H1 (cell line): ENCODE measurements at regions not wholly inside any gene's neighbourhood (a gene's known extent, or its start where the extent isn't known, plus 50 kb on each side); places are given as distances from the start of the nearest gene placed in this dataset.
A peak's percentile ranks its signal among the peaks of the same experiment; 100 is the strongest.

Experiments
- CTCF ChIA-PET: fragments of 300-600 bp; sonication (Branson Sonifier 250); formaldehyde crosslinking; loops from one replicate; lab custom pipeline; 2021; ENCODE audit not compliant: partially characterized antibody; lab: Charles Lee
- POLR2A ChIA-PET: fragments of 300-600 bp; sonication (Branson Sonifier 250); formaldehyde crosslinking; loops from one replicate; lab custom pipeline; 2021; ENCODE audit warnings: inconsistent platforms; ENCODE audit not compliant: partially characterized antibody; lab: Charles Lee
- DNase-seq, 2 experiments: peaks; one replicate each; pipeline versions ENCODE4 v3.0.0 to v3.0.0-alpha.2; 2010 to 2022; ENCODE audit warnings: low spot score in 2 of 2, low read depth in 1 of 2, mixed read lengths in 1 of 2
- FAIRE-seq: peaks from 2 replicates; lab custom pipeline; 2011; peaks lifted over from hg19 to GRCh38; lab: Jason Lieb, UNC
- H2AFZ ChIP-seq: 2 replicates; pipeline ENCODE4 v1.8.1; 2012; ENCODE audit warnings: low read length, inconsistent platforms
- H2AK5ac ChIP-seq: 2 replicates; pipeline ENCODE4 v1.6.1; 2013; ENCODE audit warnings: low read depth, low read length
- H2BK120ac ChIP-seq: replicated peaks from 2 replicates; pipeline ENCODE3; 2013; ENCODE audit warnings: low read depth, low read length, inconsistent platforms
- H2BK12ac ChIP-seq: 2 replicates; pipeline ENCODE4 v1.6.1; 2013; ENCODE audit warnings: low read depth, low read length
- H2BK15ac ChIP-seq: 2 replicates; pipeline ENCODE4 v1.6.1; 2013; ENCODE audit warnings: low read length
- H2BK20ac ChIP-seq: 2 replicates; pipeline ENCODE4 v1.6.1; 2013; ENCODE audit warnings: low read length
- H2BK5ac ChIP-seq: 2 replicates; pipeline ENCODE4 v1.6.1; 2013; ENCODE audit warnings: low read depth, low read length
- H3K14ac ChIP-seq: 2 replicates; pipeline ENCODE4 v1.6.1; 2013; ENCODE audit warnings: inconsistent platforms; ENCODE audit not compliant: insufficient read length
- H3K18ac ChIP-seq: 2 replicates; pipeline ENCODE4 v1.6.1; 2013; ENCODE audit warnings: low read length; ENCODE audit errors: extremely low read depth
- H3K23ac ChIP-seq: 2 replicates; pipeline ENCODE4 v1.6.1; 2013; ENCODE audit warnings: inconsistent platforms; ENCODE audit not compliant: insufficient read length
- H3K23me2 ChIP-seq: 2 replicates; pipeline ENCODE4 v1.6.1; 2013; ENCODE audit warnings: low read depth, low read length
- H3K27ac ChIP-seq: 2 replicates; pipeline ENCODE4 v1.6.1; 2011; ENCODE audit warnings: low read depth, low read length, inconsistent platforms
- H3K27me3 ChIP-seq, 4 experiments: replicated peaks in 1 of 4; 1 replicate in 1 of 4; 2 replicates in 3 of 4; pipeline versions ENCODE4 v1.6.1 to v1.8.1; 2011 to 2013; ENCODE audit warnings: low read length in 3 of 4, mild to moderate bottlenecking in 3 of 4, inconsistent platforms in 2 of 4, mixed read lengths in 2 of 4, moderate library complexity in 1 of 4; ENCODE audit not compliant: control insufficient read depth in 3 of 4, insufficient read depth in 3 of 4; ENCODE audit errors: extremely low read depth in 1 of 4
- H3K36me3 ChIP-seq, 4 experiments: 2 replicates each; pipeline versions ENCODE4 v1.6.1 to v1.8.1; 2011 to 2013; ENCODE audit warnings: mild to moderate bottlenecking in 4 of 4, low read length in 3 of 4, moderate library complexity in 2 of 4, control low read depth in 1 of 4, inconsistent platforms in 1 of 4; ENCODE audit not compliant: insufficient read depth in 4 of 4, control insufficient read depth in 2 of 4
- H3K4ac ChIP-seq: replicated peaks from 2 replicates; pipeline ENCODE3; 2013; ENCODE audit warnings: low read length, low read depth, mixed read lengths, inconsistent platforms; ENCODE audit not compliant: insufficient read length
- H3K4me1 ChIP-seq, 4 experiments: replicated peaks in 1 of 4; 1 replicate in 1 of 4; 2 replicates in 3 of 4; pipeline versions ENCODE4 v1.6.1 to v1.8.1; 2011 to 2013; ENCODE audit warnings: low read length in 3 of 4, inconsistent platforms in 2 of 4, mixed read lengths in 1 of 4; ENCODE audit not compliant: insufficient read depth in 4 of 4, control insufficient read depth in 3 of 4
- H3K4me2 ChIP-seq, 2 experiments: 2 replicates each; pipeline versions ENCODE4 v1.6.1 to v1.8.1; 2011 to 2013; ENCODE audit warnings: low read depth in 2 of 2, low read length in 2 of 2, control low read depth in 1 of 2, inconsistent platforms in 1 of 2, mild to moderate bottlenecking in 1 of 2; ENCODE audit not compliant: insufficient read depth in 1 of 2
- H3K4me3 ChIP-seq, 4 experiments: fragments of 200-600, 300-600 bp in 1 of 4; sonication (generic), shearing (Covaris generic), sonication (Bioruptor Twin) in 1 of 4; 2 replicates each; pipeline versions ENCODE4 v1.5.1 to v1.8.1; 2011 to 2016; ENCODE audit warnings: low read length in 4 of 4, low read depth in 3 of 4, control low read depth in 2 of 4, inconsistent platforms in 2 of 4, mild to moderate bottlenecking in 2 of 4, mixed read lengths in 1 of 4, moderate library complexity in 1 of 4; ENCODE audit not compliant: insufficient read depth in 2 of 4; ENCODE audit errors: extremely low read depth in 1 of 4
- H3K56ac ChIP-seq: replicated peaks from 2 replicates; pipeline ENCODE3; 2013; ENCODE audit warnings: low read depth, mild to moderate bottlenecking, mixed read lengths, low read length, inconsistent platforms; ENCODE audit not compliant: insufficient read length
- H3K79me1 ChIP-seq: 2 replicates; pipeline ENCODE4 v1.6.1; 2013; ENCODE audit warnings: low read depth, low read length, control low read depth
- H3K79me2 ChIP-seq, 2 experiments: 2 replicates each; pipeline versions ENCODE4 v1.6.1 to v1.8.1; 2012 to 2013; ENCODE audit warnings: low read length in 2 of 2, mild to moderate bottlenecking in 2 of 2, inconsistent platforms in 1 of 2; ENCODE audit not compliant: insufficient read depth in 2 of 2, control insufficient read depth in 1 of 2
- H3K9ac ChIP-seq, 4 experiments: replicated peaks in 1 of 4; 1 replicate in 1 of 4; 2 replicates in 3 of 4; pipeline versions ENCODE4 v1.6.1 to v1.8.1; 2011 to 2013; ENCODE audit warnings: low read depth in 3 of 4, low read length in 3 of 4, control low read depth in 2 of 4, mild to moderate bottlenecking in 2 of 4, moderate library complexity in 2 of 4, inconsistent platforms in 1 of 4; ENCODE audit errors: extremely low read depth in 1 of 4
- H3K9me3 ChIP-seq, 2 experiments: 2 replicates each; pipeline versions ENCODE4 v1.6.1 to v1.8.1; 2012 to 2013; ENCODE audit warnings: mild to moderate bottlenecking in 2 of 2, moderate library complexity in 2 of 2, control low read depth in 1 of 2, inconsistent platforms in 1 of 2, low read depth in 1 of 2, low read length in 1 of 2, mixed read lengths in 1 of 2; ENCODE audit not compliant: insufficient read depth in 2 of 2
- H4K20me1 ChIP-seq, 2 experiments: replicated peaks in 1 of 2; 2 replicates each; pipeline versions ENCODE3 to v1.8.1; 2011 to 2013; ENCODE audit warnings: inconsistent platforms in 2 of 2, low read length in 2 of 2, mild to moderate bottlenecking in 1 of 2; ENCODE audit not compliant: insufficient read depth in 2 of 2, control insufficient read depth in 1 of 2
- H4K5ac ChIP-seq: 2 replicates; pipeline ENCODE4 v1.6.1; 2013; ENCODE audit warnings: low read length, low read depth, mixed read lengths, inconsistent platforms; ENCODE audit not compliant: insufficient read length
- H4K8ac ChIP-seq: 2 replicates; pipeline ENCODE4 v1.8.0; 2013; ENCODE audit warnings: mild to moderate bottlenecking, moderate library complexity, low read length, inconsistent platforms; ENCODE audit not compliant: insufficient read depth; ENCODE audit errors: extremely low read depth
- H4K91ac ChIP-seq: replicated peaks from 2 replicates; pipeline ENCODE3; 2013; ENCODE audit warnings: low read length, mixed read lengths, inconsistent platforms; ENCODE audit not compliant: insufficient read length
- CTBP2 ChIP-seq: IDR thresholded peaks from 2 replicates; pipeline ENCODE4 v1.7.0; 2011; ENCODE audit warnings: borderline replicate concordance, mild to moderate bottlenecking, moderate library complexity, mixed read lengths, low read length; ENCODE audit not compliant: insufficient read depth, insufficient read length
- CTCF ChIP-seq, 3 experiments: IDR thresholded peaks; 1 replicate in 2 of 3; 2 replicates in 1 of 3; pipeline versions ENCODE4 v1.5.1 to v1.6.1; 2011; ENCODE audit warnings: low read length in 3 of 3, mild to moderate bottlenecking in 3 of 3, inconsistent platforms in 2 of 3, low read depth in 1 of 3, moderate library complexity in 1 of 3; ENCODE audit not compliant: insufficient read depth in 1 of 3; ENCODE audit errors: control extremely low read depth in 1 of 3
- EGR1 ChIP-seq: IDR thresholded peaks from 2 replicates; pipeline ENCODE4 v1.6.1; 2011; ENCODE audit warnings: low read depth, low read length, borderline replicate concordance
- HDAC2 ChIP-seq, 2 experiments: fragments of 300-600 bp in 1 of 2; sonication (generic) in 1 of 2; IDR thresholded peaks; 2 replicates each; pipeline ENCODE4 v1.6.1; 2011 to 2012; ENCODE audit warnings: low read depth in 2 of 2, low read length in 2 of 2, mild to moderate bottlenecking in 2 of 2, moderate library complexity in 2 of 2, borderline replicate concordance in 1 of 2, inconsistent platforms in 1 of 2
- POLR2AphosphoS5 ChIP-seq: IDR thresholded peaks from 2 replicates; pipeline ENCODE4 v1.6.1; 2011; ENCODE audit warnings: low read depth, low read length
- SAP30 ChIP-seq: fragments of 300-600 bp; sonication (generic); IDR thresholded peaks from 2 replicates; pipeline ENCODE4 v1.7.1; 2012; ENCODE audit warnings: low read length, moderate library complexity, mild to moderate bottlenecking, inconsistent platforms; ENCODE audit not compliant: insufficient read depth, insufficient replicate concordance
- SIRT6 ChIP-seq: IDR thresholded peaks from one replicate; pipeline ENCODE4 v1.7.1; 2012; ENCODE audit warnings: low read length, inconsistent platforms
- WGBS, 2 experiments: shearing (Covaris generic) in 1 of 2; methylation state at CpG; one replicate each; pipeline versions ENCODE4 v1.1.6 to v1.1.7; 2013 to 2015; ENCODE audit warnings: low lambda C conversion rate in 2 of 2, mixed read lengths in 2 of 2, inconsistent platforms in 1 of 2, low coverage in 1 of 2, missing lambda C conversion rate in 1 of 2; ENCODE audit not compliant: insufficient replicate concordance in 2 of 2, insufficient coverage in 1 of 2, insufficient read length in 1 of 2; ENCODE audit errors: extremely low coverage in 1 of 2, missing lambda C conversion rate in 1 of 2; 5-methylcytosine and 5-hydroxymethylcytosine counted together

- no peak overlapping the region for H2BK15ac ChIP-seq
- FAIRE-seq (no peak), DNase-seq (no peak)
- no peak overlapping the region for H2BK120ac ChIP-seq
- TF ChIP-seq HDAC2 (IDR thresholded peaks at IDR 0.05; ENCODE audit: borderline replicate concordance in 1 of 2, low read depth in 2 of 2, low read length in 2 of 2) (no peak), POLR2AphosphoS5 (no peak), SIRT6 (no peak), EGR1 (no peak), CTBP2 (no peak), SAP30 (no peak), CTCF (IDR thresholded peaks at IDR 0.05; ENCODE audit: control extremely low read depth in 1 of 3, insufficient read depth in 1 of 3, low read depth in 1 of 3, low read length in 3 of 3) (peak in 2 of 3 experiments; percentile 3 to 30; a peak in 2 of 4 replicates)
- H2BK5ac ChIP-seq = no peak overlapping the region
- no peak overlapping the region for H4K5ac ChIP-seq
- H3K4ac ChIP-seq = no peak overlapping the region
- H4K20me1 ChIP-seq = no peaks in the 10 kb centered on the region
- no peaks in the 10 kb centered on the region for H3K23me2 ChIP-seq
- H4K8ac ChIP-seq = peak overlapping the region; percentile 51; the same call in 1 of the 2 replicates
- no peak overlapping the region for H3K23ac ChIP-seq
- H3K4me2 ChIP-seq = no peak overlapping the region
- H3K36me3 ChIP-seq = no peaks in the 10 kb centered on the region
- no peaks in the 10 kb centered on the region for H3K9me3 ChIP-seq
- H3K9ac ChIP-seq = no peak overlapping the region
- no peak overlapping the region for H2AK5ac ChIP-seq
- no peaks in the 10 kb centered on the region for H3K4me1 ChIP-seq
- no peak overlapping the region for H3K14ac ChIP-seq
- no peaks in the 10 kb centered on the region for H3K27me3 ChIP-seq
- H2BK12ac ChIP-seq = no peak overlapping the region
- no peak overlapping the region for H2BK20ac ChIP-seq
- 89% methylated on average over 2 of the region's 2 CpGs; no CpG with 5 or more reads in 1 of the 2 experiments for WGBS, 2 experiments
- H3K27ac ChIP-seq = no peak overlapping the region
- H3K56ac ChIP-seq = no peak overlapping the region
- no peak overlapping the region for H3K4me3 ChIP-seq
- no peaks in the 10 kb centered on the region for H3K79me2 ChIP-seq
- H3K18ac ChIP-seq = no peak overlapping the region
- ChIA-PET POLR2A (no interaction called here), CTCF (interaction anchor here (1.0 kb wide), 1 partner anchor 12 kb away, joined by 3 read pairs; no protein-coding TSS in a partner anchor)
- no peak overlapping the region for H2AFZ ChIP-seq
- H4K91ac ChIP-seq = no peak overlapping the region
- H3K79me1 ChIP-seq = no peaks in the 10 kb centered on the region
These were observed 114.1 kb upstream of the CELF2 start for GRCh38 chr10:10903620-10904019.
